Fibroblast of villous mesenchyme (primary cell): ENCODE measurements at regions not wholly inside any gene's neighbourhood (a gene's known extent, or its start where the extent isn't known, plus 50 kb on each side); places are given as distances from the start of the nearest gene placed in this dataset.
"Not testable (repeated sequence)": the region's sequence is repeated elsewhere in the genome, so short reads cannot be mapped to it uniquely, and the experiment has no call there.

Source experiments
- DNase-seq: peaks from one replicate; pipeline ENCODE4 v3.0.0-alpha.2; 2010; ENCODE audit warnings: low read depth
- H3K4me3 ChIP-seq: 2 replicates; pipeline ENCODE4 v1.5.1; 2011; ENCODE audit warnings: low read depth, mild to moderate bottlenecking, low read length
- CTCF ChIP-seq: IDR thresholded peaks from 2 replicates; pipeline ENCODE4 v1.5.1; 2012; ENCODE audit warnings: low read depth, mild to moderate bottlenecking, low read length; ENCODE audit not compliant: insufficient read depth

GRCh38 chr5:30438785-30439184 is 754.7 kb upstream of the CDH6 start:
- DNase-seq: no peak
- H3K4me3 ChIP-seq: no peak overlapping the region
- TF ChIP-seq CTCF: no peak

GRCh38 chr5:30436691-30437090 is 756.8 kb upstream of the CDH6 start:
- no peak overlapping the region for H3K4me3 ChIP-seq
- DNase-seq: no peak
- TF ChIP-seq CTCF: no peak

GRCh38 chr5:30428866-30429407 is 764.5 kb upstream of the CDH6 start:
- not testable (repeated sequence) for H3K4me3 ChIP-seq, DNase-seq

- DNase-seq: no peak
- TF ChIP-seq CTCF: no peak
- H3K4me3 ChIP-seq: no peak overlapping the region
Measured at GRCh38 chr5:30414078-30414477, 779.4 kb upstream of the CDH6 start.

- DNase-seq: no peak
- no peak overlapping the region for H3K4me3 ChIP-seq
- no peak for TF ChIP-seq CTCF
Measured at GRCh38 chr5:30413540-30413939, 779.9 kb upstream of the CDH6 start.

- no peak for DNase-seq
- H3K4me3 ChIP-seq: no peak overlapping the region
- no peak for TF ChIP-seq CTCF
Measured at GRCh38 chr5:30405821-30406220, 787.7 kb upstream of the CDH6 start.

- DNase-seq: no peak
- no peak overlapping the region for H3K4me3 ChIP-seq
- no peak for TF ChIP-seq CTCF
Measured at GRCh38 chr5:30401479-30402058, 791.9 kb upstream of the CDH6 start.
